ENCODE measurements at regions not wholly inside any gene's neighbourhood (a gene's known extent, or its start where the extent isn't known, plus 50 kb on each side); places are given as distances from the start of the nearest gene placed in this dataset.

DNA sequence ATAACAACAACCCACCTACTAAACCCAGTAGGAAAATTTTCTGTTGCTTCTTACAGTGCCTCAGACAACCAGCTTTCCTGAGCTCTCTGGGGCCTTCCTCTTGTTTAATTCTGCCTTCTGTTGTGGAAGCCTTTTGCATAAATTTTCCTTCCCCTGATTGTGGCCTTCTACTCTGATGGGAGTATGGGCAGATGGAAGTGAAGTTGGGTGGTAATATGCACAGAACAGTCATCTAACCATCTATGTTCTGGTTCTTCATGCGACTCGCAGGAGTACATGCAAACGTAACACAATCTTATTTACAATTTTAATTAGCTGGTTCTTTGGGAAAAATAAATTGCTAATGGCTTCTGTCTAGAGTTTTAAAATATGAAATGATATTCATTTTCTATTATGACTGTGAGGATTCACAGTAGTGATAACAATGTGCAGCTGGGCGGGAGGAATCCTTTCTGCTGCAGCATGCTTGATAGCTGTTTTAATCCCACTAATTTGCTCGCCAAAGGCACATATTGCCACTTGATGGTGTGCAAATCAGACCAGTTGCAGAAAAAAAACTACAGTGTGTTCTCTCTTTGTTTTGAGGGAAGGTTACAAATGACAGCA is 311.5 kb upstream of the ROPN1 start:
- intact Hi-C loops (cut with DNase I): no loop called here
- Histone ChIP-seq H3K27me3 (no peaks in the 10 kb centered on the region), H3K4me1 (ENCODE audit: insufficient read depth) (no peaks in the 10 kb centered on the region), H3K27ac (no peak overlapping the region), H3K4me3 (no peak overlapping the region), H3K9me3 (no peaks in the 10 kb centered on the region), H3K36me3 (no peaks in the 10 kb centered on the region)
- no peak for DNase-seq
- TF ChIP-seq CTCF (IDR thresholded peaks at IDR 0.05) (no peak), EP300 (IDR thresholded peaks at IDR 0.05) (no peak), POLR2A (IDR thresholded peaks at IDR 0.05) (no peak)
- 85 to 89% (median 88%) methylated on average over 5 of the region's 5 CpGs for WGBS, 3 donors

DNA sequence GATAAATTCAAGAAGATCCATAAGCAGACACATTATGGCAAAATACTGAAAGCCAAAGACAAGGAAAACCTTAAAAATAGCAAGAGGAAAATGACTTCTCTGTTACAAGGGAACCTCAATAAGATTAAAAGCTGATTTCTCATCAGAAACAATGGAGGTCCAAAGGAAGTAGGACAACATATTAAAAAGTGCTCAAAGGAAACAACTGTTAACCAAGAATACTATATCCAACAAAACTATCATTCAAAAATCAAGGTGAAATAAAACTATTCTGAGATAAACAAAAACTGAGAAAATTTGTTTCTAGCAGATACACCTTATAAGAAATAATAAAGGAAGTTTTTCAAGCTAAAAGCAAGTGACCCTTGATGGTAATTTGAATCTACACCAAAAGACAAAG is 314.7 kb upstream of the ROPN1 start:
- Histone ChIP-seq H3K36me3 (no peaks in the 10 kb centered on the region), H3K9me3 (no peaks in the 10 kb centered on the region), H3K27me3 (no peaks in the 10 kb centered on the region), H3K4me3 (no peak overlapping the region), H3K27ac (no peak overlapping the region), H3K4me1 (ENCODE audit: insufficient read depth) (no peaks in the 10 kb centered on the region)
- no peak for DNase-seq
- TF ChIP-seq POLR2A (IDR thresholded peaks at IDR 0.05) (no peak), EP300 (IDR thresholded peaks at IDR 0.05) (no peak), CTCF (IDR thresholded peaks at IDR 0.05) (no peak)
- intact Hi-C loops (cut with DNase I): no loop called here

DNA sequence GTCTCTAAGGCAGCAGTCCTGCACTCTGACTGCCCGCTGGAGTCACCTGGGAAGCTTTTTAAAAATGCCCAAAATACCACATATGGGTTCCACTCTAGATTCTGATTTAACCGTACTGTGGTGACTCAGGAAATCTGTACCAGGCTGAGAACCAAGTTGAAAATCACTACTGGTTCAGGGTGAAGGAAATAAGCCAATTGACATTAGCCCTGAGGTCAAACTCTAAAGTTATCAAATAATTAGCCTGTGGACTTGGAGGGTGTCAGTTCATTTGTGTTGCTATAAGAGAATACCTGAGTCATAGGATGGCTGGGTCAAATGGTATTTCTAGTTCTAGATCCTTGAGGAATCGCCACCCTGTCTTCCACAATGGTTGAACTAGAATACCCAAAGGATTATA is 321.7 kb upstream of the ROPN1 start:
- H3K4me3 ChIP-seq: no peak overlapping the region
- no peaks in the 10 kb centered on the region for H3K27me3 ChIP-seq
- no peak overlapping the region for H3K27ac ChIP-seq
- no peak for DNase-seq
- H3K9me3 ChIP-seq: no peaks in the 10 kb centered on the region
- intact Hi-C loops (cut with DNase I): no loop called here
- no peaks in the 10 kb centered on the region for H3K36me3 ChIP-seq
- H3K4me1 ChIP-seq (ENCODE audit: insufficient read depth): no peaks in the 10 kb centered on the region
- TF ChIP-seq CTCF (IDR thresholded peaks at IDR 0.05): no peak
- no peak for TF ChIP-seq EP300 (IDR thresholded peaks at IDR 0.05)
- TF ChIP-seq POLR2A (IDR thresholded peaks at IDR 0.05): no peak
- 94 to 96% (median 96%) methylated on average over 3 of the region's 3 CpGs for WGBS, 3 donors

DNA sequence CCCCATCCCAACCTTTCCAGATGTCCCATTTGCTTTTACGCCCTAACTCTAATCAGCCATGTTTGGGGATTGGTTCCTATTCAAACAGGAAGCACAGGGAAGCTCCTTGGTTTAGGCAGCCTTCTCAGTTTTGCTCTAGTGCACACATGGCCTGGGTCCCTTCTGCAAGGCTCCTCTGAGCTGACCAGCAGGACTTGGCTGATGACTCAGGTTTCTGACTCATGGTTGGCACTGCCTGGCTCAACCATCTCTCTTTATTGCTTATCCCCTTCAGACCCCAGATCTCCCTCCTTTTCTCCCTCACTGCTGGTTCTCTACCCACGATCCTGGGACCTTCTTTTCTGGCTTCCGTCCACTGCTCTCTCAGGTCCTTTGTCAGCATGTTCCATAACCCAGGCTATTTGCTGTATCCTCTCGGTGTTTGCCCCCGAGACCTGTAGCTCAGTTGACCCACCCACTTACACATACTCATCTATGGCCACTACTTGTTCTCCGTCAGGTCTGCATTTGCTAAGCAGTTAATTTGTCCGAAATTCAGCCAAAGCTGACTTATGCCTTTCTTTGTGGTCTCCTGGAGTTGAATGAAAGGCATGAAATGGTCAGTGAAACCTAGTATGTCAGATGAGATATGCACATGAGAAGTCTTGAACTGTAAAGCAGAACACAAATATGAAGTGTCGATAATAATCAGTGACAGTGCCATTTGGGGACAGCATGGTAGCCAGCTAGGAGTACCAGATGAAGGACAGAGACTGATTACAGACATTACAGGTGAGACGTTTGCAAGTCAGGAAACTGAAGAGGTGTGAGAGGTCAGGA is 323.5 kb upstream of the ROPN1 start:
- Histone ChIP-seq H3K9me3 (no peaks in the 10 kb centered on the region), H3K4me3 (no peak overlapping the region), H3K36me3 (no peaks in the 10 kb centered on the region), H3K4me1 (ENCODE audit: insufficient read depth) (no peaks in the 10 kb centered on the region), H3K27me3 (no peaks in the 10 kb centered on the region), H3K27ac (no peak overlapping the region)
- WGBS, 3 donors: 75 to 83% (median 81%) methylated on average over 9 of the region's 9 CpGs
- TF ChIP-seq EP300 (IDR thresholded peaks at IDR 0.05): no peak
- TF ChIP-seq CTCF (IDR thresholded peaks at IDR 0.05): no peak
- no peak for TF ChIP-seq POLR2A (IDR thresholded peaks at IDR 0.05)
- DNase-seq: no peak
- intact Hi-C loops (cut with DNase I): no loop called here
